ENCODE measurements at regions not wholly inside any gene's neighbourhood (a gene's known extent, or its start where the extent isn't known, plus 50 kb on each side); places are given as distances from the start of the nearest gene placed in this dataset.

DNA sequence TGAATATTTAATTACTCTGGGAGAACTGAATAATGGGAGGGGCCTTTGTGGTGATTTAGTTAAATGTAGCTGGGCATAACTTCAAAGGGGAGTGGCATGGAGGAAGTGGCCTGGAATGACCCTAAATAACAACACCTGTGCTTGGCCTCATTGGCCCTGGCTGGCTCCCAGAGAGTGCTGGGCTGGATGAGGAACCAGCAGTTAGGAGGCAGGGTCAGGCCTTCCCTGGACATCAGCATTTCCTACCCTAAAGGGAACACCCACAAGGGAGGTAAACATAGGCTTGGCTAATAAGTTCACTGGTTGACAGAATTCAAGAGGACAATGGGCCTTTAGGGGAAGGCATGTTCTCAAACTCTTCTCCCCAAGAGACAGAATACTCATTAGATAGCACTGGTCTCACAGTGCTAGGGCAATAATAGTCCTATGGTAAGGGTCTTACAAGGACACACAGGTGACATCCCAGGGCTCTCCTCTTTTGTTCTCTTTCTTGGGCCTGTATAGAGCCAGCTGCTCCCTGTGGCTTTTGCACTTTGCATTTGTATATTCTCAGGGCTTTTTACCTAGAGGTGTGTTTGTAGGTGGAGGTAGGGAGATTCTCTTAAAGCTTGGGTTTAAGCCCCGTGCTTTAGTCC, 106.8 kb downstream of the ZNF519 start:
- BruUV-seq (replicated peaks): no TSS peak
- H3K4me3 ChIP-seq (ENCODE audit: low read length): no peak overlapping the region
- H3K36me3 ChIP-seq (ENCODE audit: low read depth, low read length): no peaks in the 10 kb centered on the region
- DNase-seq (no peak), ATAC-seq (no peak)
- no peak overlapping the region for H3K9ac ChIP-seq (ENCODE audit: low read length)
- H3K27me3 ChIP-seq (ENCODE audit: low read length): peaks cover 41% of the 10 kb centered on the region
- intact Hi-C loops (cut with micrococcal nuclease): no loop called here
- no peaks in the 10 kb centered on the region for H4K20me1 ChIP-seq (ENCODE audit: low read length)
- H3K79me2 ChIP-seq (ENCODE audit: low read length): no peaks in the 10 kb centered on the region
- H3K4me1 ChIP-seq (ENCODE audit: insufficient read depth, low read length): no peaks in the 10 kb centered on the region
- H2AFZ ChIP-seq (ENCODE audit: low read length): no peak overlapping the region
- H3F3A ChIP-seq (ENCODE audit: low read length, unreplicated experiment): no peaks in the 10 kb centered on the region
- no peak overlapping the region for H3K27ac ChIP-seq (ENCODE audit: low read length)
- H3K9me2 ChIP-seq (replicated peaks; ENCODE audit: low read length): no peaks in the 10 kb centered on the region
- H3K9me3 ChIP-seq (ENCODE audit: low read length): peaks cover 10% of the 10 kb centered on the region; the same call in 1 of the 2 replicates
- ChIA-PET CTCF (no interaction called here), POLR2A (ENCODE audit: unreplicated experiment) (no interaction called here)
- TF ChIP-seq EZH2 (IDR thresholded peaks at IDR 0.05; ENCODE audit: low read length, unreplicated experiment) (no peak), EZH2phosphoT487 (IDR thresholded peaks at IDR 0.05; ENCODE audit: borderline replicate concordance, low read length) (no peak)
- TF ChIP-seq, protein P1, sequence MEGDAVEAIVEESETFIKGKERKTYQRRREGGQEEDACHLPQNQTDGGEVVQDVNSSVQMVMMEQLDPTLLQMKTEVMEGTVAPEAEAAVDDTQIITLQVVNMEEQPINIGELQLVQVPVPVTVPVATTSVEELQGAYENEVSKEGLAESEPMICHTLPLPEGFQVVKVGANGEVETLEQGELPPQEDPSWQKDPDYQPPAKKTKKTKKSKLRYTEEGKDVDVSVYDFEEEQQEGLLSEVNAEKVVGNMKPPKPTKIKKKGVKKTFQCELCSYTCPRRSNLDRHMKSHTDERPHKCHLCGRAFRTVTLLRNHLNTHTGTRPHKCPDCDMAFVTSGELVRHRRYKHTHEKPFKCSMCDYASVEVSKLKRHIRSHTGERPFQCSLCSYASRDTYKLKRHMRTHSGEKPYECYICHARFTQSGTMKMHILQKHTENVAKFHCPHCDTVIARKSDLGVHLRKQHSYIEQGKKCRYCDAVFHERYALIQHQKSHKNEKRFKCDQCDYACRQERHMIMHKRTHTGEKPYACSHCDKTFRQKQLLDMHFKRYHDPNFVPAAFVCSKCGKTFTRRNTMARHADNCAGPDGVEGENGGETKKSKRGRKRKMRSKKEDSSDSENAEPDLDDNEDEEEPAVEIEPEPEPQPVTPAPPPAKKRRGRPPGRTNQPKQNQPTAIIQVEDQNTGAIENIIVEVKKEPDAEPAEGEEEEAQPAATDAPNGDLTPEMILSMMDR (conservative IDR thresholded peaks at IDR 0.05; ENCODE audit: low read depth, low read length): no peak
- no peak overlapping the region for H3K4me2 ChIP-seq (ENCODE audit: low read length)

DNA sequence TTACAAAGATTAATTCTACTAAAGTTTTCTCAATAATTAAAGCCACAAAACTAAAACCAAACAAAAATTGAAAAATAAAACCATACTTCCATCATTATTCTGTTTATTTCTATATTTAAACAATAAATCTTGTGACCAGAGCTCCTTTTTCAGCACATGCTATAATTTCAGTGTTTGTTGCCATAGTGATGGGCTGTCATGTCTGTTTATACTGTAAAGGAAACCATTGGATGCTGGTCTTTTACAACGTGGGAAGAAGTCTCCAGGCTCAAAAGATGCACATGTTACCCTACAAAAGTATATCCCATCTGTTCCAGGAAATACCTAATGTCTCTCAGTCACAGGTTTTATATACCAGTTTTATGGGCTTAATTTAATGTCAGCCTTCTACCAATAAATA, 100.1 kb upstream of the MC2R start:
- POLR2A ChIA-PET (ENCODE audit: unreplicated experiment): no interaction called here
- H3K4me1 ChIP-seq (ENCODE audit: insufficient read depth, low read length): no peaks in the 10 kb centered on the region

DNA sequence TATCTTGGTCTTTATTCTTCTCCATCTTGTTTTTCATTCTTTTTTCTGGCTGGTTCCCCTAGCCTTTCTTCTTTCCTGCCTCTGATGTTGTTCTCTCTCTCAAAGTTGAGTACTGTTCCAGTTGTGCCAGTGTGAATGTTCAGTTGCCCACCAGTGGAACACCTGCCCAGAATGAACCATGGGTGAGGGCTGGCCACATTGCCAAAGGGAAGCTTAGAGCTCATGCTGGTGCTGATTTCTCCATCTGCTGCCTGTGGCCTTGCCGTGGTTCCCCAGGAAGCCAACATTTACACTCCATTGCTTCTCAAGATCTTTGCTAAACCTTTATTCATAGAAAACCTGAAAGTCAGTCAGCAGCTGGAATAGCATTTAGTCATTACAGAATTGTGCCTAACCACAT, 99.1 kb upstream of the MC2R start:
- Histone ChIP-seq H3K9ac (ENCODE audit: low read length) (no peak overlapping the region), H3K4me3 (ENCODE audit: low read length) (no peak overlapping the region), H3K4me2 (ENCODE audit: low read length) (no peak overlapping the region), H2AFZ (ENCODE audit: low read length) (no peak overlapping the region), H4K20me1 (ENCODE audit: low read length) (no peaks in the 10 kb centered on the region), H3K27me3 (ENCODE audit: low read length) (peaks cover 67% of the 10 kb centered on the region), H3K9me2 (replicated peaks; ENCODE audit: low read length) (no peaks in the 10 kb centered on the region), H3K9me3 (ENCODE audit: low read length) (no peaks in the 10 kb centered on the region), H3K79me2 (ENCODE audit: low read length) (no peaks in the 10 kb centered on the region), H3K27ac (ENCODE audit: low read length) (no peak overlapping the region), H3K36me3 (ENCODE audit: low read depth, low read length) (no peaks in the 10 kb centered on the region), H3F3A (ENCODE audit: low read length, unreplicated experiment) (no peaks in the 10 kb centered on the region), H3K4me1 (ENCODE audit: insufficient read depth, low read length) (no peaks in the 10 kb centered on the region)
- ChIA-PET CTCF (interaction anchor here (0.6 kb wide), 1 partner anchor 190 kb away, joined by 3 read pairs; the partner anchor contains the start of gene MC5R), POLR2A (ENCODE audit: unreplicated experiment) (no interaction called here)
- TF ChIP-seq EZH2phosphoT487 (IDR thresholded peaks at IDR 0.05; ENCODE audit: borderline replicate concordance, low read length): no peak
- TF ChIP-seq, protein P1 (conservative IDR thresholded peaks at IDR 0.05; ENCODE audit: low read depth, low read length): no peak
- TF ChIP-seq EZH2 (IDR thresholded peaks at IDR 0.05; ENCODE audit: low read length, unreplicated experiment): no peak
- ATAC-seq: no peak
- no peak for DNase-seq
- BruUV-seq (replicated peaks): no TSS peak
- intact Hi-C loops (cut with micrococcal nuclease): no loop called here

More for the DNA sequence above, 100.1 kb upstream of the MC2R start:
- Histone ChIP-seq H4K20me1 (ENCODE audit: low read length) (no peaks in the 10 kb centered on the region), H3K4me3 (ENCODE audit: low read length) (no peak overlapping the region), H3K4me2 (ENCODE audit: low read length) (no peak overlapping the region), H2AFZ (ENCODE audit: low read length) (no peak overlapping the region), H3K9me2 (replicated peaks; ENCODE audit: low read length) (no peaks in the 10 kb centered on the region), H3K36me3 (ENCODE audit: low read depth, low read length) (no peaks in the 10 kb centered on the region), H3K27ac (ENCODE audit: low read length) (no peak overlapping the region), H3K9me3 (ENCODE audit: low read length) (no peaks in the 10 kb centered on the region), H3K9ac (ENCODE audit: low read length) (no peak overlapping the region), H3F3A (ENCODE audit: low read length, unreplicated experiment) (no peaks in the 10 kb centered on the region), H3K79me2 (ENCODE audit: low read length) (no peaks in the 10 kb centered on the region), H3K27me3 (ENCODE audit: low read length) (peaks cover 76% of the 10 kb centered on the region)
- TF ChIP-seq, protein P1 (conservative IDR thresholded peaks at IDR 0.05; ENCODE audit: low read depth, low read length): no peak
- TF ChIP-seq EZH2phosphoT487 (IDR thresholded peaks at IDR 0.05; ENCODE audit: borderline replicate concordance, low read length): no peak
- TF ChIP-seq EZH2 (IDR thresholded peaks at IDR 0.05; ENCODE audit: low read length, unreplicated experiment): no peak
- ATAC-seq (no peak), DNase-seq (no peak)
- intact Hi-C loops (cut with micrococcal nuclease): no loop called here
- CTCF ChIA-PET: no interaction called here
- no TSS peak for BruUV-seq (replicated peaks)
